PC-3 (cell line): ENCODE measurements at regions not wholly inside any gene's neighbourhood (a gene's known extent, or its start where the extent isn't known, plus 50 kb on each side); places are given as distances from the start of the nearest gene placed in this dataset.

Experiments used
- ATAC-seq: fragments of 200-7000 bp; cut with Tn5 transposase; 2 replicates; pipeline ENCODE4 v1.9.1; 2020; ENCODE audit warnings: mild to moderate bottlenecking, moderate library complexity
- BruUV-seq: library from RNA; stranded (reverse); fragments of 400-500 nt; replicated peaks from 2 replicates; lab custom pipeline; 2021; lab: Mats Ljungman, UMichigan
- CTCF ChIA-PET: fragments of 300-600 bp; sonication (Branson Sonifier 250); formaldehyde crosslinking; loops from one replicate; lab custom pipeline; 2022; ENCODE audit warnings: antibody characterized with exemption; lab: Charles Lee
- POLR2A ChIA-PET: fragments of 300-600 bp; sonication (Branson Sonifier 250); formaldehyde crosslinking; loops from one replicate; lab custom pipeline; 2022; ENCODE audit warnings: antibody characterized with exemption; ENCODE audit not compliant: unreplicated experiment; lab: Charles Lee
- DNase-seq: peaks from one replicate; pipeline ENCODE4 v3.0.0-alpha.2; 2015
- H2AFZ ChIP-seq: fragments of 300-600 bp; sonication (generic); 2 replicates; pipeline ENCODE4 v1.6.0; 2016; ENCODE audit warnings: antibody characterized with exemption, low read length
- H3F3A ChIP-seq: fragments of 300-600 bp; sonication (generic); one replicate; pipeline ENCODE4 v1.6.0; 2017; ENCODE audit warnings: antibody characterized with exemption, low read length, control low read depth, mild to moderate bottlenecking; ENCODE audit not compliant: unreplicated experiment
- H3K27ac ChIP-seq: fragments of 300-600 bp; sonication (generic); 2 replicates; pipeline ENCODE4 v1.5.1; 2016; ENCODE audit warnings: mild to moderate bottlenecking, low read length
- H3K27me3 ChIP-seq: fragments of 300-600 bp; sonication (generic); 2 replicates; pipeline ENCODE4 v1.6.1; 2016; ENCODE audit warnings: low read length, mixed read lengths
- H3K36me3 ChIP-seq: fragments of 300-600 bp; sonication (generic); 2 replicates; pipeline ENCODE4 v1.6.1; 2016; ENCODE audit warnings: low read depth, mixed run types, low read length, mixed read lengths
- H3K4me1 ChIP-seq: fragments of 300-600 bp; sonication (generic); 2 replicates; pipeline ENCODE4 v1.5.1; 2016; ENCODE audit warnings: low read length; ENCODE audit not compliant: insufficient read depth
- H3K4me2 ChIP-seq: fragments of 300-600 bp; sonication (generic); 2 replicates; pipeline ENCODE4 v1.6.0; 2016; ENCODE audit warnings: low read length
- H3K4me3 ChIP-seq: fragments of 300-600 bp; sonication (generic); 2 replicates; pipeline ENCODE4 v1.5.1; 2016; ENCODE audit warnings: mild to moderate bottlenecking, low read length, mixed read lengths
- H3K79me2 ChIP-seq: fragments of 300-600 bp; sonication (generic); 2 replicates; pipeline ENCODE4 v1.6.1; 2017; ENCODE audit warnings: low read length, mixed read lengths
- H3K9ac ChIP-seq: fragments of 300-600 bp; sonication (generic); 2 replicates; pipeline ENCODE4 v1.6.0; 2016; ENCODE audit warnings: mild to moderate bottlenecking, low read length
- H3K9me2 ChIP-seq: fragments of 300-600 bp; sonication (generic); replicated peaks from 2 replicates; pipeline ENCODE4 v1.6.1; 2016; ENCODE audit warnings: mixed run types, low read length, mixed read lengths
- H3K9me3 ChIP-seq: fragments of 300-600 bp; sonication (generic); 2 replicates; pipeline ENCODE4 v1.6.1; 2016; ENCODE audit warnings: low read length, mixed read lengths
- H4K20me1 ChIP-seq: fragments of 300-600 bp; sonication (generic); 2 replicates; pipeline ENCODE4 v1.6.1; 2016; ENCODE audit warnings: low read length, mixed read lengths
- CTCF ChIP-seq: fragments of 300-600 bp; sonication (generic); conservative IDR thresholded peaks from 2 replicates; pipeline ENCODE4 v1.5.1; 2017; ENCODE audit warnings: antibody characterized with exemption, low read depth, mild to moderate bottlenecking, low read length
- EZH2 ChIP-seq: fragments of 300-600 bp; sonication (generic); IDR thresholded peaks from one replicate; pipeline ENCODE4 v1.6.1; 2017; ENCODE audit warnings: antibody characterized with exemption, mild to moderate bottlenecking, low read length; ENCODE audit not compliant: unreplicated experiment
- EZH2phosphoT487 ChIP-seq: fragments of 300-600 bp; sonication (generic); IDR thresholded peaks from 2 replicates; pipeline ENCODE4 v1.6.1; 2018; ENCODE audit warnings: mild to moderate bottlenecking, antibody characterized with exemption, low read length, borderline replicate concordance
- intact Hi-C: fragments of 100-400 bp; cut with micrococcal nuclease; formaldehyde crosslinking; loops from 2 replicates; pipeline ENCODE4 v1.9.0; 2023

- ATAC-seq (no peak), DNase-seq (no peak)
- CTCF ChIA-PET = no interaction called here
- BruUV-seq = no TSS peak
- Histone ChIP-seq H3K27me3 (no peaks in the 10 kb centered on the region), H3K4me1 (no peaks in the 10 kb centered on the region), H3K36me3 (no peaks in the 10 kb centered on the region), H3K9ac (no peak overlapping the region), H3K27ac (no peak overlapping the region), H4K20me1 (no peaks in the 10 kb centered on the region), H3K9me3 (no peaks in the 10 kb centered on the region), H3K9me2 (no peaks in the 10 kb centered on the region), H3F3A (no peaks in the 10 kb centered on the region), H3K4me2 (no peak overlapping the region), H3K79me2 (no peaks in the 10 kb centered on the region), H2AFZ (no peak overlapping the region), H3K4me3 (no peak overlapping the region)
- TF ChIP-seq EZH2 (no peak), EZH2phosphoT487 (no peak), CTCF (no peak)
- intact Hi-C loops = no loop called here
- POLR2A ChIA-PET = no interaction called here
These were observed 352.4 kb upstream of the MGAT4C start for GRCh38 chr12:86608638-86609037.

- no peak for ATAC-seq
- Histone ChIP-seq H2AFZ (no peak overlapping the region), H3K27ac (no peak overlapping the region), H3K27me3 (no peaks in the 10 kb centered on the region), H3K36me3 (no peaks in the 10 kb centered on the region), H3K4me3 (no peak overlapping the region), H3K9me2 (no peaks in the 10 kb centered on the region), H3K4me2 (no peak overlapping the region), H4K20me1 (no peaks in the 10 kb centered on the region), H3K4me1 (no peaks in the 10 kb centered on the region), H3K79me2 (no peaks in the 10 kb centered on the region), H3K9ac (no peak overlapping the region), H3F3A (no peaks in the 10 kb centered on the region), H3K9me3 (no peaks in the 10 kb centered on the region)
- no TSS peak for BruUV-seq
- DNase-seq = no peak
- POLR2A ChIA-PET = no interaction called here
- intact Hi-C loops = no loop called here
- CTCF ChIA-PET = no interaction called here
- TF ChIP-seq CTCF (no peak), EZH2 (no peak), EZH2phosphoT487 (no peak)
These were observed 345.5 kb upstream of the MGAT4C start for GRCh38 chr12:86601550-86602308.

- Histone ChIP-seq H4K20me1 (no peaks in the 10 kb centered on the region), H3K4me1 (no peaks in the 10 kb centered on the region), H2AFZ (no peak overlapping the region), H3K79me2 (no peaks in the 10 kb centered on the region), H3K4me3 (no peak overlapping the region), H3K4me2 (no peak overlapping the region), H3K9ac (no peak overlapping the region), H3K9me2 (no peaks in the 10 kb centered on the region), H3K27ac (no peak overlapping the region), H3K9me3 (no peaks in the 10 kb centered on the region), H3K27me3 (no peaks in the 10 kb centered on the region), H3F3A (no peaks in the 10 kb centered on the region), H3K36me3 (no peaks in the 10 kb centered on the region)
- no TSS peak for BruUV-seq
- DNase-seq = no peak
- intact Hi-C loops = no loop called here
- ATAC-seq = no peak
- TF ChIP-seq EZH2phosphoT487 (no peak), CTCF (no peak), EZH2 (no peak)
- ChIA-PET POLR2A (no interaction called here), CTCF (no interaction called here)
These were observed 344.6 kb upstream of the MGAT4C start for GRCh38 chr12:86600664-86601231.
